Mammary epithelial cell (primary cell): ENCODE measurements at regions not wholly inside any gene's neighbourhood (a gene's known extent, or its start where the extent isn't known, plus 50 kb on each side); places are given as distances from the start of the nearest gene placed in this dataset.

Experiments
- CTCF ChIP-seq, 2 donors: IDR thresholded peaks in 1 of 2; conservative IDR thresholded peaks in 1 of 2; 2 replicates each; pipeline ENCODE4 v1.5.1; 2011 to 2012; ENCODE audit warnings: inconsistent platforms in 2 of 2, low read length in 2 of 2, mild to moderate bottlenecking in 2 of 2, control low read depth in 1 of 2, low read depth in 1 of 2; ENCODE audit not compliant: insufficient read depth in 1 of 2; ENCODE audit errors: extremely low read depth in 1 of 2
- EZH2 ChIP-seq: IDR thresholded peaks from 2 replicates; pipeline ENCODE4 v1.6.1; 2012; ENCODE audit warnings: low read length, inconsistent platforms, borderline replicate concordance

DNA sequence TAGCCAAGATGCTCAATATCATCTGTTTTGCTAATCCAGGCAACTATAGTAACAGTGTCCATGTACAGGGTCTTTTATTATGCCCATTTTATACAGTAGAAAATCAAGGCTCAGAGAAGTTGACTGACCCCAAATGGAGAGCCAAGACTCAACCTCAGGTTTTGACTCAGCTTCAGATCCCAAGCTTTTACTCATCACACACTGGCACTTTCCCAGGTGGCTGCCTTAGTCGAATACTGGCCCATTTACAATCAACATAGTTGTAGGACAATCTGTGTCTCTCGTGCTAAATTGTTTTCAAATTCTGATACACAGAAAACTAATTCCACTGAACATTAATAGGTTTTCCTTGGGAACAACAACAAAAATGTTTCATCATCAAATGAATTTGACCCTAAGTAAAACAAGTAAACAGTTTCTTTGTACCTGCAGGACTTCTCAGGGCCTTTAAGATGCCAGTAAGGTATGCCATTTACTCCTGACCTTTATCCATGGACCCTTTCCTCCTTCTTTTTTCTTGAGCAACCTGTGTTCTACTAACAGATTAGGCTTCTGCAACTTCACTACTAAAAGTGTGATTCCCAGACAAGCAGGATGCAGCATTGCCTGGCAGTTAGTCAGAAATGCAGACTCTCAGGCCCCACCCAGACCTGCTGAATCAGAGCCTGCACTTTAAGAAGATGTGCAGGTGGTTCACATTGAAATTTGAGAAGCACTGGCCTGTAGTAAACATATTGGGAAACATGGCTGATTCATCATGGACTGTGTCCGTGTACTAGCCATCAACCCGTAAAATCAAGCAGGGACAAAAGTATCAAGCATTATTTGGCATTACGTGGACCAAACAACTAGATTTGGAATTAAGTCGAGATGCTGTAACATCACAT is 128.8 kb downstream of the RRAGC start:
- no peak for TF ChIP-seq CTCF (conservative IDR thresholded peaks at IDR 0.05 in 1 of 2, IDR thresholded peaks at IDR 0.05 in 1 of 2; ENCODE audit: extremely low read depth in 1 of 2, insufficient read depth in 1 of 2, low read depth in 1 of 2, low read length in 2 of 2)
- TF ChIP-seq EZH2, result no peak
